Kidney (tissue), 13 donors: ENCODE measurements at regions not wholly inside any gene's neighbourhood (a gene's known extent, or its start where the extent isn't known, plus 50 kb on each side); places are given as distances from the start of the nearest gene placed in this dataset.

Experiments used
- DNase-seq, 5 donors: peaks; one replicate each; pipeline ENCODE4 v3.0.0-alpha.2; 2013 to 2020
- FAIRE-seq: peaks from 2 replicates; lab custom pipeline; 2012; peaks lifted over from hg19 to GRCh38; lab: Jason Lieb, UNC
- H3K27ac ChIP-seq, 2 donors: one replicate each; pipeline ENCODE4 v1.7.0; 2013; ENCODE audit warnings: low read depth in 2 of 2, low read length in 2 of 2, inconsistent platforms in 1 of 2
- H3K27me3 ChIP-seq: one replicate; pipeline ENCODE4 v1.7.1; 2013; ENCODE audit warnings: low read length, inconsistent platforms; ENCODE audit not compliant: control insufficient read depth, insufficient read depth
- H3K36me3 ChIP-seq, 3 donors: one replicate each; pipeline versions ENCODE4 v1.7.0 to v1.7.1; 2013; ENCODE audit warnings: low read length in 3 of 3, control low read depth in 1 of 3, inconsistent platforms in 1 of 3; ENCODE audit not compliant: insufficient read depth in 3 of 3, control insufficient read depth in 2 of 3
- H3K4me1 ChIP-seq, 3 donors: one replicate each; pipeline versions ENCODE4 v1.7.0 to v1.7.1; 2013; ENCODE audit warnings: low read length in 3 of 3, inconsistent platforms in 1 of 3, low read depth in 1 of 3; ENCODE audit not compliant: control insufficient read depth in 2 of 3, insufficient read depth in 2 of 3
- H3K4me3 ChIP-seq, 3 donors: one replicate each; pipeline versions ENCODE4 v1.7.0 to v1.8.1; 2013; ENCODE audit warnings: low read length in 3 of 3, control low read depth in 1 of 3, inconsistent platforms in 1 of 3
- H3K9ac ChIP-seq, 3 donors: one replicate each; pipeline versions ENCODE4 v1.7.0 to v1.7.1; 2013; ENCODE audit warnings: low read length in 3 of 3, control low read depth in 1 of 3, inconsistent platforms in 1 of 3
- H3K9me3 ChIP-seq, 3 donors: one replicate each; pipeline versions ENCODE4 v1.7.0 to v1.7.1; 2013; ENCODE audit warnings: low read length in 3 of 3, control low read depth in 1 of 3, inconsistent platforms in 1 of 3; ENCODE audit not compliant: control insufficient read depth in 2 of 3, insufficient read depth in 1 of 3
- intact Hi-C: fragments of 100-400 bp; cut with DNase I; formaldehyde crosslinking; loops from one replicate; pipeline ENCODE4 v1.11.1; 2022
- TF ChIP-seq, protein P1 (sequence below): IDR thresholded peaks from 3 replicates; pipeline ENCODE4 v1.5.1; 2012; ENCODE audit warnings: mild to moderate bottlenecking, moderate library complexity, borderline replicate concordance; ENCODE audit not compliant: insufficient read depth; ENCODE audit errors: extremely low read depth
- donor health status: control.
- donor health status: control.
- donor health status: control.
- donor health status: control.
- donor health status: control.
- donor health status: DM: yes; HTN: yes; CAD: no.
- donor health status: Normal renal cell carcinoma (clear cell type).

DNA sequence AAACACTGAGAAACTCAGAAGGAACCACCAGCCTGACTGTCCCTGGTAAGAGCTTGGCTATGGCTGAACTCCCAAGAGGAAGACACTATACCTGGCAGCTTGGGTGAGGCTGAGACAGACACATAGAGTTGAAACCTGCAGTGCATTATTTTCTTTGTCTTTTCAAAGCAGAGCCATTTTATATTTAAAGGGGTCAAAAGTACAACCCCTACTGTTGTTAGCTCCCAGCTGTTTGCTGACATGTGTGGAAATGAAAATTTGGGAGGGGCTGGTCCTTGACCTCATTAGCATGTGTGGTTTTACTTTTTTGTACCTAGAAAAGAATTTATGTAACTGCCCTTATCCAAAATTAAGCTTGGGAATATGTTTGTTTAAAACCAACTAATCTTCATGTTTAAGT lies 309.0 kb downstream of the RPRM start:
- H3K36me3 ChIP-seq = no peaks in the 10 kb centered on the region
- DNase-seq (peak in 1 of 5 donors; percentile 21), FAIRE-seq (no peak)
- intact Hi-C loops = no loop called here
- H3K4me3 ChIP-seq = no peak overlapping the region
- H3K27ac ChIP-seq = no peak overlapping the region
- no peaks in the 10 kb centered on the region for H3K4me1 ChIP-seq
- H3K27me3 ChIP-seq = no peaks in the 10 kb centered on the region
- H3K9ac ChIP-seq = no peak overlapping the region
- TF ChIP-seq, protein P1, sequence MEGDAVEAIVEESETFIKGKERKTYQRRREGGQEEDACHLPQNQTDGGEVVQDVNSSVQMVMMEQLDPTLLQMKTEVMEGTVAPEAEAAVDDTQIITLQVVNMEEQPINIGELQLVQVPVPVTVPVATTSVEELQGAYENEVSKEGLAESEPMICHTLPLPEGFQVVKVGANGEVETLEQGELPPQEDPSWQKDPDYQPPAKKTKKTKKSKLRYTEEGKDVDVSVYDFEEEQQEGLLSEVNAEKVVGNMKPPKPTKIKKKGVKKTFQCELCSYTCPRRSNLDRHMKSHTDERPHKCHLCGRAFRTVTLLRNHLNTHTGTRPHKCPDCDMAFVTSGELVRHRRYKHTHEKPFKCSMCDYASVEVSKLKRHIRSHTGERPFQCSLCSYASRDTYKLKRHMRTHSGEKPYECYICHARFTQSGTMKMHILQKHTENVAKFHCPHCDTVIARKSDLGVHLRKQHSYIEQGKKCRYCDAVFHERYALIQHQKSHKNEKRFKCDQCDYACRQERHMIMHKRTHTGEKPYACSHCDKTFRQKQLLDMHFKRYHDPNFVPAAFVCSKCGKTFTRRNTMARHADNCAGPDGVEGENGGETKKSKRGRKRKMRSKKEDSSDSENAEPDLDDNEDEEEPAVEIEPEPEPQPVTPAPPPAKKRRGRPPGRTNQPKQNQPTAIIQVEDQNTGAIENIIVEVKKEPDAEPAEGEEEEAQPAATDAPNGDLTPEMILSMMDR = no peak
- no peaks in the 10 kb centered on the region for H3K9me3 ChIP-seq

DNA sequence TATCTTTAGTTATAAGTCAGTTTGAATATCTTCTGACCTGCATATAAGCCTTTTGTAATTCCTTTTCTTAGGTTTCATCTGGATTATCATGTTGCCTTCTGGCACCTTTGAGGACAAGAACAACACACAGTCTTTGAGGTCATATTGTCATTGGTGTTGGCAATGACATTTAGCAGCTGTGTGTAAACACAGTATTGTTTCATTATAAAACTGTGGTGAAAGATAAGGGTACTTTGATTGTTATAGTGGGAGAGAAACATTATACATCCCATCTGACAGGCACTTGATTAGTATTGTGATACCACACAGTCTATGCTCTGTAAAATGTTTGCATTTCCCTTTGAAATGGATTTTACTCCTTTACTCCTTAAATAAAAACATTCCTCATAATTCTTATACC lies 313.5 kb downstream of the RPRM start:
- Histone ChIP-seq H3K4me1 (no peaks in the 10 kb centered on the region), H3K27ac (no peak overlapping the region), H3K27me3 (no peaks in the 10 kb centered on the region), H3K36me3 (no peaks in the 10 kb centered on the region), H3K4me3 (no peak overlapping the region), H3K9ac (no peak overlapping the region), H3K9me3 (no peaks in the 10 kb centered on the region)
- FAIRE-seq = no peak
- intact Hi-C loops = no loop called here
- TF ChIP-seq, protein P1 = no peak
- no peak for DNase-seq

DNA sequence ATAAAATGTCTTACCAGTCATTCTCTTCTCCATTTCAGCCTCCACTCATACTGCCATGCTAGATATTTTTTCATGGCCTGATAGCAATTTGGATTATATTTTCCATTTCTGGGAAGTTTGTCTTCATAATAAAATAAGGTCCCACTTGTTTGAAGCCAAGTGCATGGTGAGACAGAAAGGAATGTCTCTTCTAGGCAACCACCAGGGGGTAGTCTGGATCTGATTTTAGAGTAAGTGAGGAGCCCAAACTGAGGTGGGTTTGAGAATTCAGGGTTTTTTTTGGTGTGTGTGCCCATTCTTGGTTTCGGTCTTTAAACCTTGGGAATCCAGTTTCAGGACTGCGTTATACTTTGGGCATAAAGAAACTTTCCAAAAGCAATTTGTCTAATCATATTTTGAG lies 315.5 kb downstream of the RPRM start:
- DNase-seq (peak in 3 of 5 donors; percentile 19 to 79 (median 55)), FAIRE-seq (no peak)
- Histone ChIP-seq H3K27me3 (no peaks in the 10 kb centered on the region), H3K9me3 (no peaks in the 10 kb centered on the region), H3K9ac (no peak overlapping the region), H3K36me3 (no peaks in the 10 kb centered on the region), H3K27ac (no peak overlapping the region), H3K4me3 (no peak overlapping the region), H3K4me1 (no peaks in the 10 kb centered on the region)
- intact Hi-C loops = no loop called here
- TF ChIP-seq, protein P1 = peak; percentile 38

DNA sequence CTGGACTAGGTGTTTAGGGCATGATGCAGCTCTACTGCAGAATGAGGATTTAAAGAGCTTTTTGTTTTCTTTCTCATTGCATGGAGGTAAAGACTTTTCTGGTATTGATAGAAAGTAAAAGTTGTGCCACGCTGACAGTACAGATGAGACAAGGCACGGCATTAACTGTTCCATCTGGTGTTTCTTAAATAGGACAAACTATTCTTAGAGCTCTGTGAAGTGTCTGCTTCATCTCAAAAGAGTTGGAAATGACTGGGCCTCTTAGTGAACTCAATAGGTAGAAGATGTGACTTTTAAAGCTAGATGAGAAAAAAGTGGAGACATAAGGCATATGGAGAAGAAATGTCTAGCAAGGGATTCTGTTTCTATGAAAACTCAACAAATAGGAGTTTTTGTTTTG lies 321.8 kb downstream of the RPRM start:
- no peak overlapping the region for H3K27ac ChIP-seq
- H3K9ac ChIP-seq = no peak overlapping the region
- H3K4me3 ChIP-seq = no peak overlapping the region
- no peak for FAIRE-seq
- H3K4me1 ChIP-seq = no peaks in the 10 kb centered on the region
- no peaks in the 10 kb centered on the region for H3K9me3 ChIP-seq
- H3K27me3 ChIP-seq = no peaks in the 10 kb centered on the region
- no peak for DNase-seq
- intact Hi-C loops = no loop called here
- no peaks in the 10 kb centered on the region for H3K36me3 ChIP-seq
- TF ChIP-seq, protein P1 = no peak
